Stimulated activated CD4-positive, alpha-beta T cell treated with anti-CD3 and anti-CD28 coated beads, Interleukin-1b, Interleukin-23, amount 100 ng/mL, for 48 hours (primary cell): ENCODE measurements at regions not wholly inside any gene's neighbourhood (a gene's known extent, or its start where the extent isn't known, plus 50 kb on each side); places are given as distances from the start of the nearest gene placed in this dataset.

Experiments
- DNase-seq: peaks from one replicate; pipeline ENCODE4 v3.0.0-alpha.2; 2020

GRCh38 chr7:106196460-106197021, 84.4 kb upstream of the SYPL1 start:
- no peak for DNase-seq

GRCh38 chr7:106193661-106194060, 81.5 kb upstream of the SYPL1 start:
- DNase-seq = no peak

- no peak for DNase-seq
Measured at GRCh38 chr7:106190589-106191330, 78.6 kb upstream of the SYPL1 start.

- DNase-seq = no peak
Measured at GRCh38 chr7:106187613-106188350, 75.7 kb upstream of the SYPL1 start.

GRCh38 chr7:106185719-106186118, 73.6 kb upstream of the SYPL1 start:
- DNase-seq = no peak

GRCh38 chr7:106183952-106184351, 71.8 kb upstream of the SYPL1 start:
- no peak for DNase-seq

- no peak for DNase-seq
Measured at GRCh38 chr7:106182904-106183303, 70.8 kb upstream of the SYPL1 start.

GRCh38 chr7:106181658-106182265, 69.7 kb upstream of the SYPL1 start:
- DNase-seq = no peak

GRCh38 chr7:106180721-106181120, 68.6 kb upstream of the SYPL1 start:
- DNase-seq = no peak

GRCh38 chr7:106179256-106179655, 67.1 kb upstream of the SYPL1 start:
- no peak for DNase-seq

- DNase-seq = no peak
Measured at GRCh38 chr7:106178593-106179134, 66.6 kb upstream of the SYPL1 start.

GRCh38 chr7:106177738-106178592, 65.9 kb upstream of the SYPL1 start:
- DNase-seq = no peak

GRCh38 chr7:106177300-106177690, 65.2 kb upstream of the SYPL1 start:
- DNase-seq = no peak

- DNase-seq = peak; percentile 66
Measured at GRCh38 chr7:106176414-106177299, 64.5 kb upstream of the SYPL1 start.

GRCh38 chr7:106175507-106175906, 63.4 kb upstream of the SYPL1 start:
- no peak for DNase-seq

- no peak for DNase-seq
Measured at GRCh38 chr7:106170651-106171050, 58.5 kb upstream of the SYPL1 start.

GRCh38 chr7:106169821-106170610, 57.9 kb upstream of the SYPL1 start:
- DNase-seq = no peak

- no peak for DNase-seq
Measured at GRCh38 chr7:106167439-106168136, 55.5 kb upstream of the SYPL1 start.

GRCh38 chr7:106166651-106167342, 54.7 kb upstream of the SYPL1 start:
- no peak for DNase-seq
